Stomach smooth muscle (tissue), 2 donors: ENCODE measurements at regions not wholly inside any gene's neighbourhood (a gene's known extent, or its start where the extent isn't known, plus 50 kb on each side); places are given as distances from the start of the nearest gene placed in this dataset.

ENCODE experiments used
- H3K27ac ChIP-seq: one replicate; pipeline ENCODE4 v1.7.0; 2013; ENCODE audit warnings: mild to moderate bottlenecking, low read length, inconsistent platforms
- H3K27me3 ChIP-seq, 2 donors: one replicate each; pipeline ENCODE4 v1.7.0; 2013; ENCODE audit warnings: low read length in 2 of 2; ENCODE audit not compliant: insufficient read depth in 2 of 2, control insufficient read depth in 1 of 2
- H3K36me3 ChIP-seq, 2 donors: one replicate each; pipeline ENCODE4 v1.7.0; 2013; ENCODE audit warnings: low read length in 2 of 2; ENCODE audit not compliant: control insufficient read depth in 2 of 2, insufficient read depth in 2 of 2
- H3K4me1 ChIP-seq: one replicate; pipeline ENCODE4 v1.7.0; 2013; ENCODE audit warnings: low read length; ENCODE audit not compliant: control insufficient read depth, insufficient read depth
- H3K4me3 ChIP-seq, 2 donors: one replicate each; pipeline ENCODE4 v1.7.0; 2013; ENCODE audit warnings: low read length in 2 of 2
- H3K9ac ChIP-seq, 2 donors: one replicate each; pipeline ENCODE4 v1.7.0; 2013; ENCODE audit warnings: low read length in 2 of 2, mild to moderate bottlenecking in 1 of 2
- H3K9me3 ChIP-seq, 2 donors: one replicate each; pipeline ENCODE4 v1.7.0; 2013; ENCODE audit warnings: low read length in 2 of 2; ENCODE audit not compliant: control insufficient read depth in 2 of 2
- donor health status: healthy.
- donor health status: Pancreatic carcinoma.

DNA sequence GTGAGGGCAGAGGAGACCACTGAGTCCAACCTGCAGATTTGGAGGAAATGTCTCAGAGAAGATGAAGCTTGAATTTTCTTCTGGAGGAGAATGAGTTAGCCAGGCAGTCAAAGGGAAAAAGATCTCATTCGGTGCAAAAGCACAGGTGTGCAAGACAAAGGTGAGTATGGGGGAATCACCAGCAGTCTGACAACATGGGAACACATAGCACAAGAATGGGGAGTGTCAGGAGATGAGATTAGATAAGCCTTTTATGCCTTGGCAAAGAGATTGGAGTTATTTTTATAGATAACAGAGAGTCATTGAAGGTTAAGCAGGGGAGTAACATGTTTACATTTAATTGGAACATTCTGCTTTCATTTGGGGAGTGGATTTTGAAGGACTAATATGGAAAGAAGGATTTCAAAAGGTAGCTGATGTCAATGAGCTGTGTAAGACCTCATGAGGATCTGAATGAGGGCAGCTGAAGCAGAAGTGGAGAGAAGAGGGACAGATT is 171.3 kb upstream of the NTF3 start:
- H3K27me3 ChIP-seq: no peaks in the 10 kb centered on the region
- H3K9me3 ChIP-seq: no peaks in the 10 kb centered on the region

DNA sequence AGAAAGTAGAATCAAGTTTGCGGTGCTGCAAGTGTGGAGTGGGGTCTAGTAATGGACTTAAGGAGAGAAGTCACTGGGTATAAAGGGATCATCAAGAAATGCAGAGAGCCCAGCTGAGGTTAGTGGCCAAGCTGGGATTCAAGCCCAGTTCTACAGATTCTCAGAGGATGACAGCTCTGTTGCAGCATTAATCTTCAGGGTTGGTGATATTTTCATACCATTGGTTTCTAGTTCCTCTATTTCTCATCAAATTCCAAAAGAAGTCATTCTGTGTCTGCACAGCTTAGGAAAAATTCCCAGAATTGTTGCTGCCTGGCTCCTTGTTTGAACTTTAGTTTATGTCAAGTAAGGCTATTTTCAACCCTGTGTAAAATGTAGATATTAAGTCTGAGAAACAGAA is 169.5 kb upstream of the NTF3 start:
- Histone ChIP-seq H3K4me3 (no peak overlapping the region), H3K36me3 (no peaks in the 10 kb centered on the region), H3K9ac (no peak overlapping the region), H3K27ac (no peak overlapping the region), H3K4me1 (peaks cover 2% of the 10 kb centered on the region), H3K9me3 (no peaks in the 10 kb centered on the region), H3K27me3 (no peaks in the 10 kb centered on the region)

More for the DNA sequence above, 171.3 kb upstream of the NTF3 start:
- Histone ChIP-seq H3K9ac (no peak overlapping the region), H3K4me1 (peaks cover 2% of the 10 kb centered on the region), H3K36me3 (no peaks in the 10 kb centered on the region), H3K27ac (no peak overlapping the region), H3K4me3 (no peak overlapping the region)

DNA sequence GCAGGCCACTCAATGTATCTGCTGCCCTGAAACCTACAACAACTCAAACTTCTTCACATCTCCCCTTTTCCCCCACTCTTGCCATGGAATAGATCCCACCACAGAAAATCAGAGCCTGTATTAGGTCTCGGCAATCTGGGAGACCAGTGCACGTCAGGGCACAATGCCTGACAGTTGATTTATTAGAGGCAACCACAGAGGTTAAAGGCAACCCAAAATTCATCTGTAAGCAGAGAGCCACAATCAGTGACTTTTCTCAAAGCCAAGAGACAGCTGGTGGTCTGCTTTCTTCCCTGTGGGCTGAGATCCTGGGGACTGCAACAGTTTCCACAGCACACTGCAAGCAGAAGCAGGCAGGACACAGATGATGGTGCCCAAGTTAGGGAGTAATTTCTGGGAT is 169.0 kb upstream of the NTF3 start:
- Histone ChIP-seq H3K4me1 (peaks cover 2% of the 10 kb centered on the region), H3K27me3 (no peaks in the 10 kb centered on the region), H3K9me3 (no peaks in the 10 kb centered on the region), H3K27ac (no peak overlapping the region), H3K36me3 (no peaks in the 10 kb centered on the region), H3K4me3 (no peak overlapping the region), H3K9ac (no peak overlapping the region)

DNA sequence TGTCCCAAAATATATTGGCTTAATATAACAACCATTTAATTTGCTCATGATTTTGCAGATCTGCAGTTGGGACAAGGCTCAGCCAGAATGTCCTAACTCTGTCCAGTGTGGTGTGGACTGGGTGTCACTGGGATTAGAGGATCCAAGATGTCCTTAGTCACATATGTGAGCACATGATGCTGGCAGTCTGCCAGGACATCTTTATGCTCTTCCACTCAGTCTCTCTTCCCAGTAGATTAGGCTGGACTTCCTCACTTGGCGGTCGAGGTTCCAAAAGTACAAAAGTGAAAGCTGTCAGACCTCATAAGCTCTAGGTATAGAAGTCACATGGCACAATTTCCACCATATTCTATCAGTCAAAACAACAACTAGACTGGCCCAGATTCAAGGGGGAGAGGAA is 167.9 kb upstream of the NTF3 start:
- Histone ChIP-seq H3K4me3 (no peak overlapping the region), H3K9me3 (no peaks in the 10 kb centered on the region)

DNA sequence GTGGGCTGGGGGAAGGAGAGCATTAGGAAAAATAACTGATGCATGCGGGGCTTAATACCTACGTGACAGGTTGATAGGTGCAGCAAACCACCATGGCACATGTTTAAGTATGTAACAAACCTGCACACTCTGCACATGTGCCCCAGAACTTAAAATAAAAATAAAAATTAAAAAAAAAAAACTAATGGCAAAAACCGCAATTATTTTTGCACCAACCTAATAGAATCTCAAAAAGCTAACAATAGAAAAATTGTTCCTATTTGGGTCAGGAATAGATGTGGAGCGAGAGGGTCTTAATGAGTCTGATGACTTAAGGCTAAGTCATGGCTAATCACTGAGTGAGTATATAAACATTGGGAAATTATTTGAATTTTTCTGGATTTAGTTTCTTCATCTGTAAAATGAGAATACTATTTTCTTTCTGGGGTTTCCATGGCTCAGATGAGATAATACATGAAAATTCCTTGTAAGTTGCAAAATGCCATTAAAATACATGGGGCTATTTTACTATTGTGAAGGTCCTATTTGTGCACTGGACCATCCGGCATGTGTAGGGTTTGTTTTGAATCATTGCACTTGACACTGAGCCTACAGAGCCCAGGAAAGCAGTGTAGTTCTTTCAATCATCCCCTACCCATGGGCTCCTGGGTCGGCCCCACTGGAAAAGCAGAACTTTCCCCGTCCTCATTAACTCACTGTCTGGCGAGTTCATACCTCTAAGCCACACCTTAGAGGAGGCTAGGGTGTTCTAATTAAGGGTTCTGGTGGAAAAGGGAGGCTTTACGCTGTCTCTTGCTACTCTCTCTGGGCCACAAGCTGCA is 164.1 kb upstream of the NTF3 start:
- no peaks in the 10 kb centered on the region for H3K36me3 ChIP-seq
- H3K9me3 ChIP-seq: no peaks in the 10 kb centered on the region
- H3K4me3 ChIP-seq: no peak overlapping the region
- H3K4me1 ChIP-seq: peaks cover under 1% of the 10 kb centered on the region
- H3K27me3 ChIP-seq: no peaks in the 10 kb centered on the region
- H3K27ac ChIP-seq: no peak overlapping the region
- no peak overlapping the region for H3K9ac ChIP-seq

More for the DNA sequence above, 167.9 kb upstream of the NTF3 start:
- H3K4me1 ChIP-seq: peaks cover 2% of the 10 kb centered on the region
- H3K36me3 ChIP-seq: no peaks in the 10 kb centered on the region
- no peak overlapping the region for H3K9ac ChIP-seq
- H3K27ac ChIP-seq: no peak overlapping the region
- H3K27me3 ChIP-seq: no peaks in the 10 kb centered on the region

DNA sequence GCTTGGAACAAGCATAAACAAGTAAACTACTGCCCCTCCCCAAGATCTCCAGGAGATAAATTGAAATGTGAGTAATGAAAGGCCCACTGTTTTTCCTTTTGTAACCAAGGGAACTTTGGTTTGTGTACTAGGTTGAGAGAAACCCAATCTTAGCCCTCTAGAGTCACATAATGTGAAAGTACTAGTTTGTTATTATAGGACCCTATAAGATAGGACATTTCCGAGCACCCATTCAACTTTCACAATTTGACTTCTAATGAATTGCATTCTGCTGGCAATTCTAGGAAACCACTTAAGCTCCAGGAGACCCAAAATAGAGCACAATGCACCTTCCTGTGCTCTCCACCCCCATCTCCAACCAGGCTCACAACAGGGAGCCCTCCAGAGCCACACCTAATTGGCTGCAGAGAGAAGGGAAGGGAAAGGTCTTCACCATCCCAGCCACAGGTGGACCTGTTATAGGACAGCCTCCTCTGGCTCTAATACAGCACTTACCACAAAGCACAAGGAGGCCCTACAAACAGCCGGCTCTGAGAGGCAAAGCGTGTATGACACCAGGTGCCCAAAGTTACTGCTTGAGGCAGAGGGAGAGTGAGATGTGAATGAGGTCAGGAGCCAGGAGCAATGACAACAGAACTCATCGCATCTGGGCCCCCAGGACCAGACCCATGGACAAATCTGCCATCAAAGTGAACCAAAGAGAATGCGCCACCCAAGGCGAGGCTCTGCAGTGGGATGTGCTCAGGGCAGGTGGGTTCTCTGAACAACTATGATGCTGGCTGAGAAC is 163.3 kb upstream of the NTF3 start:
- no peak overlapping the region for H3K9ac ChIP-seq
- no peaks in the 10 kb centered on the region for H3K4me1 ChIP-seq
- H3K9me3 ChIP-seq: no peaks in the 10 kb centered on the region
- H3K27ac ChIP-seq: no peak overlapping the region
- no peaks in the 10 kb centered on the region for H3K36me3 ChIP-seq
- no peaks in the 10 kb centered on the region for H3K27me3 ChIP-seq
- H3K4me3 ChIP-seq: no peak overlapping the region

DNA sequence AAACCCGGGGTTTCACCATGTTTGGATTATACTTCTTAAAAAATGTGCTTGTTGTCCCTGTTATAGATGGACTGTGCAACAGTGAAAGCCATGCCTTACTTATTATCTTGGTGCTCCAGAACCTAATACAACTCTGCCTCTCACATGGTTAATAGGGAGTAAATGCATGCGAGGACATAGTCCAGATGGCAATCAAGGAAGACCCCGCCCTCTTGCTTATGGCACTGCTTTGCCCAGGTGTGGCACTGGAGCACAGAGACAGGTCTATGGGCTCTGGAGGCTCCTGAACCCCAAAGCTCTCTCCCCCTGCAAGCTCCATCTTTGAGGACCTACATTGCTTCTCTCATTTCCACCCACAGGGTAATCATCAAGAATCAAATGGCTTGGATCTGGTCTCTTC is 162.1 kb upstream of the NTF3 start:
- no peaks in the 10 kb centered on the region for H3K9me3 ChIP-seq

DNA sequence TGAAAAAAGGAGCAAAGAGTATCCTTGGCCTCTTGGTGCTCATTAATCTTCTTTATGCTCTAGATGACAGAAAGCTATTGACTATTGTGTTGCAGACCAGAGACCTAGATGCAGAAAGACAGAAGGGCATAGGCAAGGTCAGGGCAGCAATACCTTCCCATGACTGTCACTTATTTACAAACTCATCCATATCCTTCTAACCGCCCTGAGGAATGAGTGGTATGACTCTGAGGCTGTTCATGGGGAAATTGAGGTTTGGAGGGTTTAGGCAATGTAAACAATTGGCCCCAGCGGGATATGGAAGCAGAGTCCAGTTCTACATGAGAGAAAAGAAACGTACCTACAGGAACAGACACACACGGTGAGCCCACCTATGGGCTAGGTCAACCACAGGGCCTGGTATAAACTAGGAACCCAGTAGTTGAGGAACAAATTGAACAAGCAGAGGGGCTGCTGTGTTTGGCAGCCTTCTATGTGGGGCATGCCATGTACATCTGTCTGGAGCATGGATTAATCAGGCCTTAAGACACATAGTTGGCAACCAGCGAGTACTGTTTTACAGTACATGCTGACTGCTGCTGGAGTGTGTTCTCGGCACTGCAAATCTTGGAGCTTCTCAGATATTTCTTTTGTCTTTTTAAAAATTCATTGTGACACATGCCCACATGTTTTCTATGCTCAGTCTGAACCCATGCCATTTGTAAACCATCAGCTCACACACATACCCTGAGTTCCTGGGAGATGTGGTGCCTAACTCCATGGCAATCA is 159.7 kb upstream of the NTF3 start:
- Histone ChIP-seq H3K27ac (no peak overlapping the region), H3K9ac (no peak overlapping the region), H3K4me1 (no peaks in the 10 kb centered on the region), H3K36me3 (no peaks in the 10 kb centered on the region), H3K27me3 (no peaks in the 10 kb centered on the region), H3K4me3 (no peak overlapping the region), H3K9me3 (no peaks in the 10 kb centered on the region)

More for the DNA sequence above, 162.1 kb upstream of the NTF3 start:
- Histone ChIP-seq H3K27me3 (no peaks in the 10 kb centered on the region), H3K4me1 (no peaks in the 10 kb centered on the region), H3K9ac (no peak overlapping the region), H3K27ac (no peak overlapping the region), H3K4me3 (no peak overlapping the region), H3K36me3 (no peaks in the 10 kb centered on the region)

DNA sequence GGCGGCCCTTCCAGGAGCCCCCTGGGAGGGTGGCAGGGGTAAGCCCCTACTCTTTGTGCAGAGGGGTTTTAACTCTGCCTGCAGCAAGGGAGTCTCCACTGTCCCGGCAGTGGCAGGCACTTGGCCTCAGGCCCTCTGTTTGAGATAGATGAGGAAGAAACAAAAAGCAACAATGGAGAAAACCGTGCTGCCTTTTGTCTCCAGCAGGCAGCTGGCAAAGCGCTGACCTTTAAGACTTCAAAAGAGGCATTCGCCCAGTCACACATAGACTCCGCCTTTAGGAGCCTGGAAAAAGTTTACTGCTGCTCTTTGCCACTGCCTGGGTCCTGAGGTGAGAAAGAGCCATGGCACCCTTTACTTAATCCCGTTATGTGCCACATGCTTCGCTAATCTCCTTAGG is 158.2 kb upstream of the NTF3 start:
- Histone ChIP-seq H3K36me3 (no peaks in the 10 kb centered on the region), H3K9ac (no peak overlapping the region), H3K9me3 (no peaks in the 10 kb centered on the region), H3K27ac (no peak overlapping the region), H3K27me3 (no peaks in the 10 kb centered on the region), H3K4me3 (no peak overlapping the region), H3K4me1 (no peaks in the 10 kb centered on the region)

DNA sequence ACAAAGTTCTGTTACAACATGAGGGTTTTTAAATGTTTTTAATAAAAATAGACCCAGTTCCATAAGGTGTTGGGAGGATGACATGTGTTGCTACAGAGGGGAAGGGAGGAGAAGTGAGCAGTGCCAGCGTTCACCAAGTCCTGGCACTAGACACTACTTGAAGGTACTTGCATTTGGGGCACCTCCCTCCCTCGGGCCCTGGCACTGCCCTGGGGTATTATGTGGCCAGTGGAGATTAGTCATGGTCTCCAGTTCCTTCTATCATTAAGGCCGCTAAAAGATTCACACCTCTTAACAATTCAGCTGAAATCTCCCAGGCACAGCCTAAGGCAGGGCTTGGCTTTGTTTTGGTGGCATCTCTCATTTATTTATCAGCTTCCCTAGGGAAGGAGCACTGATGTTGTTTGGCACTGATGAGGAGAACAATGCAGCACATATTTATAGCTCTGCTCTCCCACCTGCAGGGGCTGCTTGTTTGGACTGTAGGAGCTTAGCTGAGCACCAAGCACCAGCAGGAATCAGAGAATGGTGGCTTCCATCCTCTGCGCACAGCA is 155.5 kb upstream of the NTF3 start:
- no peak overlapping the region for H3K4me3 ChIP-seq
- H3K9ac ChIP-seq: no peak overlapping the region
- no peaks in the 10 kb centered on the region for H3K4me1 ChIP-seq
- H3K27me3 ChIP-seq: no peaks in the 10 kb centered on the region
- H3K9me3 ChIP-seq: peaks cover 0 to 2% of the 10 kb centered on the region in 2 donors
- no peaks in the 10 kb centered on the region for H3K36me3 ChIP-seq
- H3K27ac ChIP-seq: no peak overlapping the region
